ENCODE measurements at regions not wholly inside any gene's neighbourhood (a gene's known extent, or its start where the extent isn't known, plus 50 kb on each side); places are given as distances from the start of the nearest gene placed in this dataset.

- Histone ChIP-seq H3K9me3 (replicated peaks in 1 of 3) (no peaks in the 10 kb centered on the region), H3K36me3 (replicated peaks in 1 of 2) (no peaks in the 10 kb centered on the region), H3K27me3 (no peaks in the 10 kb centered on the region), H3K27ac (peak overlapping the region in 3 of 5 donors; percentile 1 to 56 (median 40)), H3K4me3 (no peak overlapping the region), H3K4me1 (replicated peaks in 1 of 2) (peaks cover 2 to 25% of the 10 kb centered on the region in 2 donors)
- WGBS, 4 donors = 30 to 41% (median 35%) methylated on average over 3 of the region's 3 CpGs
- DNase-seq = peak; percentile 86 to 96 (median 91)
- intact Hi-C loops (cut with DNase I) = no loop called here
- TF ChIP-seq POLR2A (IDR thresholded peaks at IDR 0.05) = no peak
- TF ChIP-seq, protein P1, sequence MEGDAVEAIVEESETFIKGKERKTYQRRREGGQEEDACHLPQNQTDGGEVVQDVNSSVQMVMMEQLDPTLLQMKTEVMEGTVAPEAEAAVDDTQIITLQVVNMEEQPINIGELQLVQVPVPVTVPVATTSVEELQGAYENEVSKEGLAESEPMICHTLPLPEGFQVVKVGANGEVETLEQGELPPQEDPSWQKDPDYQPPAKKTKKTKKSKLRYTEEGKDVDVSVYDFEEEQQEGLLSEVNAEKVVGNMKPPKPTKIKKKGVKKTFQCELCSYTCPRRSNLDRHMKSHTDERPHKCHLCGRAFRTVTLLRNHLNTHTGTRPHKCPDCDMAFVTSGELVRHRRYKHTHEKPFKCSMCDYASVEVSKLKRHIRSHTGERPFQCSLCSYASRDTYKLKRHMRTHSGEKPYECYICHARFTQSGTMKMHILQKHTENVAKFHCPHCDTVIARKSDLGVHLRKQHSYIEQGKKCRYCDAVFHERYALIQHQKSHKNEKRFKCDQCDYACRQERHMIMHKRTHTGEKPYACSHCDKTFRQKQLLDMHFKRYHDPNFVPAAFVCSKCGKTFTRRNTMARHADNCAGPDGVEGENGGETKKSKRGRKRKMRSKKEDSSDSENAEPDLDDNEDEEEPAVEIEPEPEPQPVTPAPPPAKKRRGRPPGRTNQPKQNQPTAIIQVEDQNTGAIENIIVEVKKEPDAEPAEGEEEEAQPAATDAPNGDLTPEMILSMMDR (IDR thresholded peaks at IDR 0.05) = no peak
These were observed 122.0 kb downstream of the CDC7 start for GRCh38 chr1:91622616-91623015.

DNA sequence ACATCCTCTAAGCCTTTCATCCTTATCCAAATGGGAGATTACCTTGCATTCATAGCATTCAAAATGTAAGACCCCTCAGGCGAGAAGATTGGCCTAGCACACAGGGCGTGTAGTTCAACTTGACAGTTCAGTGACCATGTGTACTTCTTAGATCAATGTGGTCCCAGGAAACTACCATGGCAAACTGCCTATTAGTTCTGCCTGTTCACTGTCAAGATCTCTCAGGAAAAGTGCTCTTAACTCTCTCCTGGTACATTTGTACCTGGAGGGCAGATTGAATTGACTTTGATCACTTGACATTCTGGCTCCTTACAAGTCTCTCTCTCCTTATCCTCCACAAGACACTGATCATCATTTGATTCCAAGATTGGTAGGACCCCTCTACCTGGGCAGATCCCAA is 122.4 kb downstream of the CDC7 start:
- TF ChIP-seq, protein P1 (IDR thresholded peaks at IDR 0.05) = no peak
- no peak for TF ChIP-seq POLR2A (IDR thresholded peaks at IDR 0.05)
- intact Hi-C loops (cut with DNase I) = no loop called here
- 44 to 60% (median 52%) methylated on average over 2 of the region's 2 CpGs for WGBS, 4 donors
- no peak for DNase-seq
- H3K27ac ChIP-seq = peak overlapping the region in 3 of 5 donors; percentile 1 to 56 (median 40)
- H3K9me3 ChIP-seq (replicated peaks in 1 of 3) = no peaks in the 10 kb centered on the region
- H3K36me3 ChIP-seq (replicated peaks in 1 of 2) = no peaks in the 10 kb centered on the region
- H3K4me1 ChIP-seq (replicated peaks in 1 of 2) = peaks cover 0 to 24% of the 10 kb centered on the region in 2 donors
- no peak overlapping the region for H3K4me3 ChIP-seq
- H3K27me3 ChIP-seq = no peaks in the 10 kb centered on the region

- intact Hi-C loops (cut with DNase I) = no loop called here
- H3K9me3 ChIP-seq (replicated peaks in 1 of 3) = no peaks in the 10 kb centered on the region
These were observed 123.7 kb downstream of the CDC7 start for GRCh38 chr1:91624331-91624730.

More at GRCh38 chr1:91624331-91624730, 123.7 kb downstream of the CDC7 start:
- Histone ChIP-seq H3K36me3 (replicated peaks in 1 of 2) (no peaks in the 10 kb centered on the region), H3K4me3 (no peak overlapping the region), H3K4me1 (replicated peaks in 1 of 2) (peaks cover 0 to 24% of the 10 kb centered on the region in 2 donors), H3K27me3 (no peaks in the 10 kb centered on the region), H3K27ac (no peak overlapping the region)
- TF ChIP-seq, protein P1 (IDR thresholded peaks at IDR 0.05) = no peak
- TF ChIP-seq POLR2A (IDR thresholded peaks at IDR 0.05) = no peak
- 93 to 97% (median 96%) methylated on average over 4 of the region's 4 CpGs for WGBS, 4 donors
- no peak for DNase-seq

Small RNA genes in the stretch of these regions (small RNA-seq; reads per million reads assigned to genes)
- gene AL714022.1 = 0 reads per million in 2 donors
